DND-41 (cell line): ENCODE measurements at regions not wholly inside any gene's neighbourhood (a gene's known extent, or its start where the extent isn't known, plus 50 kb on each side); places are given as distances from the start of the nearest gene placed in this dataset.

Experiments used
- EZH2 ChIP-seq: IDR thresholded peaks from 3 replicates; pipeline ENCODE4 v1.6.1; 2012; ENCODE audit warnings: borderline replicate concordance, low read depth, mild to moderate bottlenecking, moderate library complexity, low read length, inconsistent platforms; ENCODE audit not compliant: severe bottlenecking
- TF ChIP-seq, protein P1 (sequence below): IDR thresholded peaks from 2 replicates; pipeline ENCODE4 v1.5.1; 2012; ENCODE audit warnings: borderline replicate concordance, low read length, moderate library complexity, mild to moderate bottlenecking; ENCODE audit not compliant: poor library complexity, severe bottlenecking; ENCODE audit errors: extremely low read depth

- TF ChIP-seq, protein P1, sequence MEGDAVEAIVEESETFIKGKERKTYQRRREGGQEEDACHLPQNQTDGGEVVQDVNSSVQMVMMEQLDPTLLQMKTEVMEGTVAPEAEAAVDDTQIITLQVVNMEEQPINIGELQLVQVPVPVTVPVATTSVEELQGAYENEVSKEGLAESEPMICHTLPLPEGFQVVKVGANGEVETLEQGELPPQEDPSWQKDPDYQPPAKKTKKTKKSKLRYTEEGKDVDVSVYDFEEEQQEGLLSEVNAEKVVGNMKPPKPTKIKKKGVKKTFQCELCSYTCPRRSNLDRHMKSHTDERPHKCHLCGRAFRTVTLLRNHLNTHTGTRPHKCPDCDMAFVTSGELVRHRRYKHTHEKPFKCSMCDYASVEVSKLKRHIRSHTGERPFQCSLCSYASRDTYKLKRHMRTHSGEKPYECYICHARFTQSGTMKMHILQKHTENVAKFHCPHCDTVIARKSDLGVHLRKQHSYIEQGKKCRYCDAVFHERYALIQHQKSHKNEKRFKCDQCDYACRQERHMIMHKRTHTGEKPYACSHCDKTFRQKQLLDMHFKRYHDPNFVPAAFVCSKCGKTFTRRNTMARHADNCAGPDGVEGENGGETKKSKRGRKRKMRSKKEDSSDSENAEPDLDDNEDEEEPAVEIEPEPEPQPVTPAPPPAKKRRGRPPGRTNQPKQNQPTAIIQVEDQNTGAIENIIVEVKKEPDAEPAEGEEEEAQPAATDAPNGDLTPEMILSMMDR: no peak
- TF ChIP-seq EZH2: no peak
Observed at GRCh38 chr12:5369298-5369697, 62.6 kb upstream of the NTF3 start.
